AG10803 (cell line): ENCODE measurements at regions not wholly inside any gene's neighbourhood (a gene's known extent, or its start where the extent isn't known, plus 50 kb on each side); places are given as distances from the start of the nearest gene placed in this dataset.
A peak's percentile ranks its signal among the peaks of the same experiment; 100 is the strongest.
"Not testable (repeated sequence)": the region's sequence is repeated elsewhere in the genome, so short reads cannot be mapped to it uniquely, and the experiment has no call there.

ENCODE experiments used
- DNase-seq: peaks from one replicate; pipeline ENCODE4 v3.0.0; 2010; ENCODE audit warnings: low read depth
- H3K4me3 ChIP-seq: 2 replicates; pipeline ENCODE4 v1.5.1; 2011; ENCODE audit warnings: mild to moderate bottlenecking, low read length, control low read depth
- TF ChIP-seq, protein P1 (sequence below): conservative IDR thresholded peaks from 2 replicates; pipeline ENCODE4 v1.5.1; 2011; ENCODE audit warnings: mild to moderate bottlenecking, low read length, control low read depth, inconsistent platforms

- H3K4me3 ChIP-seq: no peak overlapping the region
- no peak for DNase-seq
- TF ChIP-seq, protein P1, sequence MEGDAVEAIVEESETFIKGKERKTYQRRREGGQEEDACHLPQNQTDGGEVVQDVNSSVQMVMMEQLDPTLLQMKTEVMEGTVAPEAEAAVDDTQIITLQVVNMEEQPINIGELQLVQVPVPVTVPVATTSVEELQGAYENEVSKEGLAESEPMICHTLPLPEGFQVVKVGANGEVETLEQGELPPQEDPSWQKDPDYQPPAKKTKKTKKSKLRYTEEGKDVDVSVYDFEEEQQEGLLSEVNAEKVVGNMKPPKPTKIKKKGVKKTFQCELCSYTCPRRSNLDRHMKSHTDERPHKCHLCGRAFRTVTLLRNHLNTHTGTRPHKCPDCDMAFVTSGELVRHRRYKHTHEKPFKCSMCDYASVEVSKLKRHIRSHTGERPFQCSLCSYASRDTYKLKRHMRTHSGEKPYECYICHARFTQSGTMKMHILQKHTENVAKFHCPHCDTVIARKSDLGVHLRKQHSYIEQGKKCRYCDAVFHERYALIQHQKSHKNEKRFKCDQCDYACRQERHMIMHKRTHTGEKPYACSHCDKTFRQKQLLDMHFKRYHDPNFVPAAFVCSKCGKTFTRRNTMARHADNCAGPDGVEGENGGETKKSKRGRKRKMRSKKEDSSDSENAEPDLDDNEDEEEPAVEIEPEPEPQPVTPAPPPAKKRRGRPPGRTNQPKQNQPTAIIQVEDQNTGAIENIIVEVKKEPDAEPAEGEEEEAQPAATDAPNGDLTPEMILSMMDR: no peak
Measured at GRCh38 chr2:61742955-61743354, 110.9 kb downstream of the FAM161A start.

DNA sequence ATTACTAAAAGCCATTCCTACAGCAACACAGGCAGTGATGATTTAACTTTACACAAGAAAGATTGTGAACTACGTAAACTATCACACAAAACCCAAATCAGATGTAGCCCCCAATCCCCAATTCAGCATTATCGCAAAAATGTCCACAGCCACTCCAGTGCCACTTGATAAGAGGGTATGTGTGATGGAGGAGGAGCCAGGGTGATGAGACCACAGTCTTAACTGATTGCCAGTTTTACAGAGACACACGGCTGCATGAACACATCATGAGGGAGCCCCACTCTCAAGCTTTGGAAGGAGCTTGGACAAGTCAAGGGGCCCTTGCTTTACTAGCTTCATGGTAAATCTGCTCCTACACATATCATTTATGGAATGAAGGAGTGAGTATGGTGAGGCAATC lies 116.0 kb downstream of the FAM161A start:
- no peak overlapping the region for H3K4me3 ChIP-seq
- TF ChIP-seq, protein P1: no peak
- no peak for DNase-seq

GRCh38 chr2:61736953-61737352 lies 116.9 kb downstream of the FAM161A start:
- TF ChIP-seq, protein P1: no peak
- no peak for DNase-seq

GRCh38 chr2:61733563-61733962 lies 120.3 kb downstream of the FAM161A start:
- DNase-seq: no peak
- TF ChIP-seq, protein P1: no peak

More at GRCh38 chr2:61736953-61737352, 116.9 kb downstream of the FAM161A start:
- H3K4me3 ChIP-seq: no peak overlapping the region

GRCh38 chr2:61732787-61733186 lies 121.1 kb downstream of the FAM161A start:
- no peak for DNase-seq
- no peak overlapping the region for H3K4me3 ChIP-seq
- TF ChIP-seq, protein P1: no peak

More at GRCh38 chr2:61733563-61733962, 120.3 kb downstream of the FAM161A start:
- no peak overlapping the region for H3K4me3 ChIP-seq

DNA sequence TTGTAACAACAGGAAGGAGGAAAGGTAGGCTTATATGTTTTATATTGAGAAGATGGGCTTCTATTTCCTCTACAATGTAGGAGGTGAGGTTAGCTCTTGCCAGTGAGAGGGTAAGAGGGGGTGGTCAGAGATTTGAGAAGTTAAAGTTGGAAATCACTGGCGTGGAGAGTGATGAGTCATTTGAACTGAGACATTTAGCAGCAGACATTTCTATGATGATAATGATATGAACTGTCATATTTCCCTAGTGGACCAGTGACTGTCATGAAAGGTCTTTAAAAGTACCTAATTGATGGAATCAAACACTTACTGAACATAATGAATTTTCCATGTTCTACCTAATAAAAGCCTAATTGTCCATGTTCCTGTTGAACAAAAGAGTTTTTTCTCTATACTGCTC lies 126.1 kb downstream of the FAM161A start:
- TF ChIP-seq, protein P1: no peak

DNA sequence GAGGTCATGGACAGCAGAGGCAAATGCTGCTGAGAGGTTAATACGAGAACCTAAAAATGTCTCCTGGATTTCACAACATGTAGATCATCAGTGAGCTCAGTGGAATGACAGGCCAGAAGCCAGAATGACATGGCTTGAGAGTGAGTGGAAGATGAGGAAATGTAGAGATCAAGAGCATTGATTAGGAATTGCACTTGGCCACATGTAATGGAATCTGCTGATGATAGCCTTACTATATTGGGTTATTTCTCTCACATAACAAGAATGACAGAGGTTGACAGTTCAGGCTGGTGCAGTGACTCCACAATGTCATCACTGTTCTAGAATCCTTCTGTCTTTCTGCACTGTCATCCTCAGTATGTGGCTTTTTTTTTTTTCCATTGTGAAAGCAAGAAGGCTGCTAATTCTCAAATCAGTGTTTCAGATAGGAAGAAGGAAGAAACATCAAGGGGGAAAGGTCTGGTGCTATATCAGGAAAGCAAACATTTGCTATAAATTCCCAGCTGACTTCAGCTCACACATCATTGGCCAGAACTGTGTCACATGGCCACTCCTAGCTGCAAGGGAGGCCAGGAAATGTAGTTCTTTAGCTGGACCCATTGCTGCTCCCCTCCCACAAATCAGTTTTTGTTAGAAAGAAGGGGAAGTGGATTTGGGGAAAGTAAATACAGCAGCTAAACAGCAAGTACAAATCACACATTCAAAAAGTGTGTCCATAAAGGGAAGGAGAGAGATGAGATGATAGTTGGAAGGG lies 127.2 kb downstream of the FAM161A start:
- no peak overlapping the region for H3K4me3 ChIP-seq
- peak; percentile 3 for DNase-seq
- TF ChIP-seq, protein P1: no peak

More for the DNA sequence above, 126.1 kb downstream of the FAM161A start:
- no peak for DNase-seq
- H3K4me3 ChIP-seq: no peak overlapping the region

GRCh38 chr2:61723364-61723763 lies 130.5 kb downstream of the FAM161A start:
- H3K4me3 ChIP-seq, DNase-seq: not testable (repeated sequence)
